Muscle layer of colon (tissue), 2 donors: ENCODE measurements at regions not wholly inside any gene's neighbourhood (a gene's known extent, or its start where the extent isn't known, plus 50 kb on each side); places are given as distances from the start of the nearest gene placed in this dataset.
"Not testable (repeated sequence)": the region's sequence is repeated elsewhere in the genome, so short reads cannot be mapped to it uniquely, and the experiment has no call there.

ENCODE experiments used
- H3K27ac ChIP-seq: one replicate; pipeline ENCODE4 v1.7.0; 2013; ENCODE audit warnings: low read depth, mild to moderate bottlenecking, low read length, moderate library complexity
- H3K27me3 ChIP-seq, 2 donors: one replicate each; pipeline ENCODE4 v1.7.0; 2013; ENCODE audit warnings: low read length in 2 of 2, mild to moderate bottlenecking in 2 of 2; ENCODE audit not compliant: insufficient read depth in 2 of 2, control insufficient read depth in 1 of 2
- H3K36me3 ChIP-seq: one replicate; pipeline ENCODE4 v1.7.0; 2013; ENCODE audit warnings: mild to moderate bottlenecking, low read length; ENCODE audit not compliant: insufficient read depth
- H3K4me1 ChIP-seq: one replicate; pipeline ENCODE4 v1.7.0; 2013; ENCODE audit warnings: mild to moderate bottlenecking, low read length; ENCODE audit not compliant: insufficient read depth
- H3K4me3 ChIP-seq, 2 donors: one replicate each; pipeline ENCODE4 v1.7.0; 2013; ENCODE audit warnings: low read length in 2 of 2, low read depth in 1 of 2, mild to moderate bottlenecking in 1 of 2, moderate library complexity in 1 of 2
- H3K9ac ChIP-seq: one replicate; pipeline ENCODE4 v1.7.0; 2013; ENCODE audit warnings: low read length
- H3K9me3 ChIP-seq: one replicate; pipeline ENCODE4 v1.7.0; 2013; ENCODE audit warnings: mild to moderate bottlenecking, low read length
- donor health status: abdominal sarcoma.
- donor health status: Adenocarcinoma of cecum.

- H3K36me3 ChIP-seq = no peaks in the 10 kb centered on the region
- no peak overlapping the region for H3K4me3 ChIP-seq
- H3K27me3 ChIP-seq = no peaks in the 10 kb centered on the region
- no peaks in the 10 kb centered on the region for H3K4me1 ChIP-seq
- no peak overlapping the region for H3K9ac ChIP-seq
- H3K9me3 ChIP-seq = no peaks in the 10 kb centered on the region
- H3K27ac ChIP-seq = no peak overlapping the region
Measured at GRCh38 chr13:27327633-27328032, 57.0 kb downstream of the RASL11A start.

- H3K4me1 ChIP-seq = no peaks in the 10 kb centered on the region
- no peak overlapping the region for H3K27ac ChIP-seq
- no peaks in the 10 kb centered on the region for H3K9me3 ChIP-seq
- no peaks in the 10 kb centered on the region for H3K36me3 ChIP-seq
- H3K4me3 ChIP-seq = no peak overlapping the region
- H3K27me3 ChIP-seq = no peaks in the 10 kb centered on the region
- no peak overlapping the region for H3K9ac ChIP-seq
Measured at GRCh38 chr13:27329210-27329609, 58.6 kb downstream of the RASL11A start.

GRCh38 chr13:27334774-27335435 is 64.3 kb downstream of the RASL11A start:
- Histone ChIP-seq H3K4me1 (no peaks in the 10 kb centered on the region), H3K36me3 (no peaks in the 10 kb centered on the region), H3K9ac (no peak overlapping the region), H3K4me3 (no peak overlapping the region), H3K27ac (no peak overlapping the region), H3K9me3 (no peaks in the 10 kb centered on the region), H3K27me3 (no peaks in the 10 kb centered on the region)

GRCh38 chr13:27336014-27336673 is 65.5 kb downstream of the RASL11A start:
- no peaks in the 10 kb centered on the region for H3K4me1 ChIP-seq
- no peaks in the 10 kb centered on the region for H3K36me3 ChIP-seq
- no peak overlapping the region for H3K9ac ChIP-seq
- no peaks in the 10 kb centered on the region for H3K27me3 ChIP-seq
- H3K9me3 ChIP-seq = no peaks in the 10 kb centered on the region
- H3K4me3 ChIP-seq = no peak overlapping the region
- H3K27ac ChIP-seq = no peak overlapping the region

GRCh38 chr13:27338207-27338606 is 67.6 kb downstream of the RASL11A start:
- Histone ChIP-seq H3K36me3 (no peaks in the 10 kb centered on the region), H3K27me3 (no peaks in the 10 kb centered on the region), H3K4me3 (no peak overlapping the region), H3K9ac (no peak overlapping the region), H3K9me3 (no peaks in the 10 kb centered on the region), H3K27ac (no peak overlapping the region), H3K4me1 (no peaks in the 10 kb centered on the region)

GRCh38 chr13:27338816-27339215 is 68.2 kb downstream of the RASL11A start:
- H3K27me3 ChIP-seq = no peaks in the 10 kb centered on the region
- H3K36me3 ChIP-seq = no peaks in the 10 kb centered on the region
- no peaks in the 10 kb centered on the region for H3K4me1 ChIP-seq
- H3K27ac ChIP-seq = no peak overlapping the region
- no peak overlapping the region for H3K9ac ChIP-seq
- H3K4me3 ChIP-seq = no peak overlapping the region
- no peaks in the 10 kb centered on the region for H3K9me3 ChIP-seq

- Histone ChIP-seq H3K4me3 (no peak overlapping the region), H3K36me3 (no peaks in the 10 kb centered on the region), H3K4me1 (no peaks in the 10 kb centered on the region), H3K27me3 (no peaks in the 10 kb centered on the region), H3K27ac (no peak overlapping the region), H3K9ac (no peak overlapping the region), H3K9me3 (no peaks in the 10 kb centered on the region)
Measured at GRCh38 chr13:27339299-27339698, 68.7 kb downstream of the RASL11A start.

- Histone ChIP-seq H3K4me3 (no peak overlapping the region), H3K36me3 (no peaks in the 10 kb centered on the region)
Measured at GRCh38 chr13:27341616-27342015, 71.0 kb downstream of the RASL11A start.

GRCh38 chr13:27347211-27347772 is 76.7 kb downstream of the RASL11A start:
- Histone ChIP-seq H3K27ac (no peak overlapping the region), H3K9me3 (no peaks in the 10 kb centered on the region), H3K36me3 (no peaks in the 10 kb centered on the region), H3K27me3 (no peaks in the 10 kb centered on the region), H3K4me1 (peaks cover 8% of the 10 kb centered on the region), H3K9ac (no peak overlapping the region), H3K4me3 (no peak overlapping the region)

More at GRCh38 chr13:27341616-27342015, 71.0 kb downstream of the RASL11A start:
- Histone ChIP-seq H3K27ac (no peak overlapping the region), H3K9me3 (no peaks in the 10 kb centered on the region), H3K4me1 (no peaks in the 10 kb centered on the region), H3K27me3 (no peaks in the 10 kb centered on the region), H3K9ac (no peak overlapping the region)

- Histone ChIP-seq H3K27me3 (no peaks in the 10 kb centered on the region), H3K9ac (no peak overlapping the region), H3K4me3 (no peak overlapping the region), H3K27ac (no peak overlapping the region), H3K9me3 (no peaks in the 10 kb centered on the region), H3K36me3 (no peaks in the 10 kb centered on the region), H3K4me1 (peaks cover 18% of the 10 kb centered on the region)
Measured at GRCh38 chr13:27348461-27348860, 76.0 kb upstream of the GTF3A start.

GRCh38 chr13:27349458-27349857 is 75.0 kb upstream of the GTF3A start:
- no peaks in the 10 kb centered on the region for H3K27me3 ChIP-seq
- H3K36me3 ChIP-seq = no peaks in the 10 kb centered on the region
- no peak overlapping the region for H3K9ac ChIP-seq
- H3K9me3 ChIP-seq = no peaks in the 10 kb centered on the region
- H3K27ac ChIP-seq = no peak overlapping the region
- H3K4me1 ChIP-seq = peaks cover 28% of the 10 kb centered on the region
- no peak overlapping the region for H3K4me3 ChIP-seq

- not testable (repeated sequence) for H3K9ac ChIP-seq, H3K36me3 ChIP-seq, H3K4me3 ChIP-seq, H3K27me3 ChIP-seq, H3K27ac ChIP-seq, H3K9me3 ChIP-seq
- H3K4me1 ChIP-seq = peaks cover 28% of the 10 kb centered on the region
Measured at GRCh38 chr13:27350825-27351224, 73.6 kb upstream of the GTF3A start.
